ENCODE measurements at regions not wholly inside any gene's neighbourhood (a gene's known extent, or its start where the extent isn't known, plus 50 kb on each side); places are given as distances from the start of the nearest gene placed in this dataset.
"Not testable (repeated sequence)": the region's sequence is repeated elsewhere in the genome, so short reads cannot be mapped to it uniquely, and the experiment has no call there.

GRCh38 chr4:189610571-189610970, 330.1 kb upstream of the FRG1 start:
- not testable (repeated sequence) for DNase-seq (ENCODE audit: low spot score)

- DNase-seq (ENCODE audit: low spot score): no peak
Observed at GRCh38 chr4:189613207-189613606, 327.5 kb upstream of the FRG1 start.

- DNase-seq (ENCODE audit: low spot score): no peak
Observed at GRCh38 chr4:189615217-189615663, 325.4 kb upstream of the FRG1 start.

- DNase-seq (ENCODE audit: low spot score): not testable (repeated sequence)
Observed at GRCh38 chr4:189617741-189618140, 322.9 kb upstream of the FRG1 start.

GRCh38 chr4:189619441-189620250, 321.0 kb upstream of the FRG1 start:
- DNase-seq (ENCODE audit: low spot score): not testable (repeated sequence)

- DNase-seq (ENCODE audit: low spot score): not testable (repeated sequence)
Observed at GRCh38 chr4:189622574-189622973, 318.1 kb upstream of the FRG1 start.

- DNase-seq (ENCODE audit: low spot score): not testable (repeated sequence)
Observed at GRCh38 chr4:189627041-189627440, 313.6 kb upstream of the FRG1 start.

GRCh38 chr4:189629733-189630132, 310.9 kb upstream of the FRG1 start:
- not testable (repeated sequence) for DNase-seq (ENCODE audit: low spot score)

GRCh38 chr4:189630913-189631567, 309.6 kb upstream of the FRG1 start:
- DNase-seq (ENCODE audit: low spot score): not testable (repeated sequence)

GRCh38 chr4:189631568-189631916, 309.1 kb upstream of the FRG1 start:
- DNase-seq (ENCODE audit: low spot score): not testable (repeated sequence)

- DNase-seq (ENCODE audit: low spot score): not testable (repeated sequence)
Observed at GRCh38 chr4:189650436-189650835, 290.2 kb upstream of the FRG1 start.

GRCh38 chr4:189653130-189653653, 287.5 kb upstream of the FRG1 start:
- DNase-seq (ENCODE audit: low spot score): not testable (repeated sequence)

- DNase-seq (ENCODE audit: low spot score): not testable (repeated sequence)
Observed at GRCh38 chr4:189653983-189654382, 286.7 kb upstream of the FRG1 start.

GRCh38 chr4:189654396-189654795, 286.3 kb upstream of the FRG1 start:
- not testable (repeated sequence) for DNase-seq (ENCODE audit: low spot score)

- DNase-seq (ENCODE audit: low spot score): not testable (repeated sequence)
Observed at GRCh38 chr4:189655817-189656216, 284.9 kb upstream of the FRG1 start.

GRCh38 chr4:189656641-189657040, 284.0 kb upstream of the FRG1 start:
- DNase-seq (ENCODE audit: low spot score): no peak

GRCh38 chr4:189658259-189658658, 282.4 kb upstream of the FRG1 start:
- not testable (repeated sequence) for DNase-seq (ENCODE audit: low spot score)

GRCh38 chr4:189658831-189659230, 281.8 kb upstream of the FRG1 start:
- DNase-seq (ENCODE audit: low spot score): not testable (repeated sequence)

- DNase-seq (ENCODE audit: low spot score): no peak
Observed at GRCh38 chr4:189659287-189659686, 281.4 kb upstream of the FRG1 start.

GRCh38 chr4:189660722-189661360, 279.8 kb upstream of the FRG1 start:
- DNase-seq (ENCODE audit: low spot score): no peak

GRCh38 chr4:189664693-189665250, 275.9 kb upstream of the FRG1 start:
- DNase-seq (ENCODE audit: low spot score): no peak

GRCh38 chr4:189665712-189666305, 274.9 kb upstream of the FRG1 start:
- not testable (repeated sequence) for DNase-seq (ENCODE audit: low spot score)

Measured in HuH-7.5 (cell line).